H9 (cell line): ENCODE measurements at regions not wholly inside any gene's neighbourhood (a gene's known extent, or its start where the extent isn't known, plus 50 kb on each side); places are given as distances from the start of the nearest gene placed in this dataset.

Source experiments
- DNase-seq: peaks from one replicate; pipeline ENCODE4 v3.0.0-alpha.2; 2017
- H2AFZ ChIP-seq: one replicate; pipeline ENCODE4 v1.6.1; 2013; ENCODE audit warnings: mild to moderate bottlenecking, low read length, control low read depth, moderate library complexity
- H2AK5ac ChIP-seq: 2 replicates; pipeline ENCODE4 v1.6.1; 2013; ENCODE audit warnings: low read length, control low read depth, mixed read lengths; ENCODE audit not compliant: insufficient read length
- H2BK120ac ChIP-seq: one replicate; pipeline ENCODE4 v1.6.1; 2013; ENCODE audit warnings: low read depth, mild to moderate bottlenecking, low read length, control low read depth, inconsistent platforms; ENCODE audit not compliant: poor library complexity, severe bottlenecking
- H2BK12ac ChIP-seq: 2 replicates; pipeline ENCODE4 v1.6.1; 2013; ENCODE audit warnings: low read length, control low read depth, mixed read lengths, low read depth; ENCODE audit not compliant: insufficient read length
- H2BK15ac ChIP-seq: 2 replicates; pipeline ENCODE4 v1.6.1; 2013; ENCODE audit warnings: low read depth, low read length, control low read depth
- H2BK20ac ChIP-seq: one replicate; pipeline ENCODE4 v1.6.1; 2013; ENCODE audit warnings: low read depth, mild to moderate bottlenecking, low read length, control low read depth, inconsistent platforms; ENCODE audit not compliant: poor library complexity, severe bottlenecking
- H2BK5ac ChIP-seq: 2 replicates; pipeline ENCODE4 v1.6.1; 2013; ENCODE audit warnings: low read length, control low read depth, mixed read lengths; ENCODE audit not compliant: insufficient read length
- H3K14ac ChIP-seq: 2 replicates; pipeline ENCODE4 v1.6.1; 2013; ENCODE audit warnings: low read length, control low read depth; ENCODE audit not compliant: insufficient read depth
- H3K18ac ChIP-seq: 2 replicates; pipeline ENCODE4 v1.6.1; 2013; ENCODE audit warnings: low read depth, mild to moderate bottlenecking, mixed read lengths, low read length, control low read depth; ENCODE audit not compliant: insufficient read length
- H3K23ac ChIP-seq: 2 replicates; pipeline ENCODE4 v1.6.1; 2013; ENCODE audit warnings: low read length, control low read depth, mixed read lengths, low read depth; ENCODE audit not compliant: insufficient read length
- H3K23me2 ChIP-seq: 2 replicates; pipeline ENCODE4 v1.6.1; 2013; ENCODE audit warnings: low read depth, mild to moderate bottlenecking, mixed read lengths, low read length, control low read depth; ENCODE audit not compliant: insufficient read length, poor library complexity, severe bottlenecking
- H3K27ac ChIP-seq: 2 replicates; pipeline ENCODE4 v1.5.1; 2013; ENCODE audit warnings: low read length, control low read depth, mixed read lengths, low read depth; ENCODE audit not compliant: insufficient read length
- H3K27me3 ChIP-seq: 2 replicates; pipeline ENCODE4 v1.6.1; 2013; ENCODE audit warnings: low read length, control low read depth, inconsistent platforms; ENCODE audit not compliant: insufficient read depth
- H3K4ac ChIP-seq: 2 replicates; pipeline ENCODE4 v1.6.1; 2013; ENCODE audit warnings: low read depth, mild to moderate bottlenecking, control low read depth, inconsistent platforms, low read length, moderate library complexity
- H3K4me1 ChIP-seq: 2 replicates; pipeline ENCODE4 v1.6.1; 2013; ENCODE audit warnings: low read length, control low read depth, inconsistent platforms; ENCODE audit not compliant: insufficient read depth
- H3K4me2 ChIP-seq: 2 replicates; pipeline ENCODE4 v1.6.1; 2013; ENCODE audit warnings: low read length, control low read depth, mixed read lengths; ENCODE audit not compliant: insufficient read length, insufficient read depth
- H3K56ac ChIP-seq: 2 replicates; pipeline ENCODE4 v1.6.1; 2013; ENCODE audit warnings: low read depth, mild to moderate bottlenecking, mixed read lengths, low read length, control low read depth; ENCODE audit not compliant: insufficient read length
- H3K79me1 ChIP-seq: 2 replicates; pipeline ENCODE4 v1.6.1; 2013; ENCODE audit warnings: low read depth, mild to moderate bottlenecking, moderate library complexity, low read length, control low read depth, inconsistent platforms; ENCODE audit not compliant: insufficient read depth, poor library complexity, severe bottlenecking
- H3K79me2 ChIP-seq: 2 replicates; pipeline ENCODE4 v1.6.1; 2013; ENCODE audit warnings: low read length, control low read depth, inconsistent platforms; ENCODE audit not compliant: insufficient read depth
- H3K9ac ChIP-seq: 2 replicates; pipeline ENCODE4 v1.6.1; 2013; ENCODE audit warnings: low read length, control low read depth, mixed read lengths; ENCODE audit not compliant: insufficient read length; ENCODE audit errors: extremely low read depth
- H3K9me3 ChIP-seq: one replicate; pipeline ENCODE4 v1.6.1; 2013; ENCODE audit warnings: low read depth, low read length, inconsistent platforms; ENCODE audit not compliant: control insufficient read depth
- H3T11ph ChIP-seq: one replicate; pipeline ENCODE4 v1.6.1; 2013; ENCODE audit warnings: mild to moderate bottlenecking, low read length, control low read depth, inconsistent platforms
- H4K20me1 ChIP-seq: one replicate; pipeline ENCODE4 v1.6.1; 2013; ENCODE audit not compliant: control insufficient read depth, insufficient read length, insufficient read depth
- H4K5ac ChIP-seq: 2 replicates; pipeline ENCODE4 v1.6.1; 2013; ENCODE audit warnings: low read depth, mild to moderate bottlenecking, mixed read lengths, low read length, control low read depth; ENCODE audit not compliant: insufficient read length
- H4K8ac ChIP-seq: replicated peaks from 2 replicates; pipeline ENCODE4 v1.6.1; 2013; ENCODE audit warnings: low read length, control low read depth, mixed read lengths, low read depth; ENCODE audit not compliant: insufficient read length
- H4K91ac ChIP-seq: 2 replicates; pipeline ENCODE4 v1.6.1; 2013; ENCODE audit warnings: low read depth, mild to moderate bottlenecking, moderate library complexity, mixed read lengths, low read length, control low read depth; ENCODE audit not compliant: insufficient read length
- H3K27ac Mint-ChIP-seq, 3 experiments: 2 replicates in 2 of 3; 3 replicates in 1 of 3; pipeline ENCODE4 v1.8.0; 2020 to 2021; ENCODE audit warnings: mixed read lengths in 3 of 3, mild to moderate bottlenecking in 1 of 3, moderate library complexity in 1 of 3
- H3K27me3 Mint-ChIP-seq: 2 replicates; pipeline ENCODE4 v1.8.0; 2021; ENCODE audit warnings: low read depth, mild to moderate bottlenecking, moderate library complexity, mixed read lengths
- H3K36me3 Mint-ChIP-seq, 3 experiments: 2 replicates in 2 of 3; 3 replicates in 1 of 3; pipeline ENCODE4 v1.8.0; 2020 to 2021; ENCODE audit warnings: low read depth in 3 of 3, mixed read lengths in 3 of 3; ENCODE audit not compliant: insufficient read depth in 1 of 3
- H3K4me1 Mint-ChIP-seq, 2 experiments: 2 replicates each; pipeline ENCODE4 v1.8.0; 2020; ENCODE audit warnings: mixed read lengths in 2 of 2
- H3K4me3 Mint-ChIP-seq, 2 experiments: 2 replicates in 1 of 2; 3 replicates in 1 of 2; pipeline ENCODE4 v1.8.0; 2020 to 2021; ENCODE audit warnings: mild to moderate bottlenecking in 2 of 2, mixed read lengths in 2 of 2, moderate library complexity in 1 of 2
- H3K9me3 Mint-ChIP-seq, 2 experiments: 2 replicates in 1 of 2; 3 replicates in 1 of 2; pipeline ENCODE4 v1.8.0; 2020; ENCODE audit warnings: mild to moderate bottlenecking in 2 of 2, mixed read lengths in 2 of 2, moderate library complexity in 1 of 2
- WGBS: extraction: QIAGEN DNeasy Blood & Tissue Kit; methylation state at CpG from one replicate; pipeline ENCODE4 v1.1.7; 2013; ENCODE audit warnings: missing lambda C conversion rate, low lambda C conversion rate, mixed read lengths; ENCODE audit not compliant: insufficient read length; ENCODE audit errors: extremely low coverage; 5-methylcytosine and 5-hydroxymethylcytosine counted together
- TF ChIP-seq, protein P1 (sequence below): fragments of 200-600 bp; sonication (generic); conservative IDR thresholded peaks from 3 replicates; pipeline ENCODE4 v1.8.0; 2021; ENCODE audit warnings: antibody characterized with exemption, mild to moderate bottlenecking

DNA sequence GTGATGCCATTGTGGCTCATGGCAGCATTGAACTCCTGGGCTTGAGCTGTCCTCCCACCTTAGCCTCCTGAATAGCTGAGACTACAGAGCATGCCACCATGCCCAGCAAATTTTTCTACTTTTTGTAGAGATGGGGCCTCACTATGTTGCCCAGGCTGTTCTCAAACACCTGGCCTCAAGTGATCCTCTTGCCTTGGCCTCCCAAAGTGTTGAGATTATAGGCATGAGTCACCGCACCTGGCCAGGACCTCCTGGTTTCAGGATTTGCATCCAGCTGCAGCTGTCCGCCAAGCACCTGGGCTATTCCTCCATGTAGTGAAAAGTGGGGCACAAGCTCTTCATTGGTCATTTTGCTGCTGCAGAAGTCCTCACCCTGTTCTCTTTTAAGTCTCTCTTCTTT lies 58.9 kb downstream of the ZNF22 start:
- Histone ChIP-seq H3K79me2 (no peaks in the 10 kb centered on the region), H3K56ac (no peak overlapping the region), H2AK5ac (no peak overlapping the region), H2BK120ac (no peak overlapping the region), H3K23ac (no peak overlapping the region), H4K5ac (no peak overlapping the region), H3K79me1 (no peaks in the 10 kb centered on the region), H3K9me3 (no peaks in the 10 kb centered on the region), H2AFZ (no peak overlapping the region), H3K4ac (no peak overlapping the region), H2BK5ac (no peak overlapping the region), H3K27ac (no peak overlapping the region), H3K18ac (no peak overlapping the region), H3K23me2 (no peaks in the 10 kb centered on the region), H4K91ac (no peak overlapping the region), H4K8ac (no peak overlapping the region), H3K27me3 (no peaks in the 10 kb centered on the region), H2BK15ac (no peak overlapping the region), H3K4me2 (no peak overlapping the region), H2BK12ac (no peak overlapping the region), H3K14ac (no peak overlapping the region), H3T11ph (no peak overlapping the region), H4K20me1 (no peaks in the 10 kb centered on the region), H3K4me1 (no peaks in the 10 kb centered on the region), H2BK20ac (no peak overlapping the region), H3K9ac (no peak overlapping the region)
- WGBS: no CpG with 5 or more reads among the region's 2 CpGs
- TF ChIP-seq, protein P1, sequence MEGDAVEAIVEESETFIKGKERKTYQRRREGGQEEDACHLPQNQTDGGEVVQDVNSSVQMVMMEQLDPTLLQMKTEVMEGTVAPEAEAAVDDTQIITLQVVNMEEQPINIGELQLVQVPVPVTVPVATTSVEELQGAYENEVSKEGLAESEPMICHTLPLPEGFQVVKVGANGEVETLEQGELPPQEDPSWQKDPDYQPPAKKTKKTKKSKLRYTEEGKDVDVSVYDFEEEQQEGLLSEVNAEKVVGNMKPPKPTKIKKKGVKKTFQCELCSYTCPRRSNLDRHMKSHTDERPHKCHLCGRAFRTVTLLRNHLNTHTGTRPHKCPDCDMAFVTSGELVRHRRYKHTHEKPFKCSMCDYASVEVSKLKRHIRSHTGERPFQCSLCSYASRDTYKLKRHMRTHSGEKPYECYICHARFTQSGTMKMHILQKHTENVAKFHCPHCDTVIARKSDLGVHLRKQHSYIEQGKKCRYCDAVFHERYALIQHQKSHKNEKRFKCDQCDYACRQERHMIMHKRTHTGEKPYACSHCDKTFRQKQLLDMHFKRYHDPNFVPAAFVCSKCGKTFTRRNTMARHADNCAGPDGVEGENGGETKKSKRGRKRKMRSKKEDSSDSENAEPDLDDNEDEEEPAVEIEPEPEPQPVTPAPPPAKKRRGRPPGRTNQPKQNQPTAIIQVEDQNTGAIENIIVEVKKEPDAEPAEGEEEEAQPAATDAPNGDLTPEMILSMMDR: no peak
- peaks cover 5% of the 10 kb centered on the region for H3K27me3 Mint-ChIP-seq
- H3K4me3 Mint-ChIP-seq: no peak overlapping the region
- no peak overlapping the region for H3K27ac Mint-ChIP-seq
- no peaks in the 10 kb centered on the region; a peak in 2 of 5 replicates for H3K9me3 Mint-ChIP-seq
- no peak for DNase-seq
- peaks cover 9 to 12% of the 10 kb centered on the region in 2 experiments for H3K4me1 Mint-ChIP-seq
- H3K36me3 Mint-ChIP-seq: no peaks in the 10 kb centered on the region
